ELF-1 (cell line): ENCODE measurements at regions not wholly inside any gene's neighbourhood (a gene's known extent, or its start where the extent isn't known, plus 50 kb on each side); places are given as distances from the start of the nearest gene placed in this dataset.

Experiments
- DNase-seq: peaks from one replicate; pipeline ENCODE4 v3.0.0-alpha.2; 2016; ENCODE audit warnings: low read depth, low spot score

DNA sequence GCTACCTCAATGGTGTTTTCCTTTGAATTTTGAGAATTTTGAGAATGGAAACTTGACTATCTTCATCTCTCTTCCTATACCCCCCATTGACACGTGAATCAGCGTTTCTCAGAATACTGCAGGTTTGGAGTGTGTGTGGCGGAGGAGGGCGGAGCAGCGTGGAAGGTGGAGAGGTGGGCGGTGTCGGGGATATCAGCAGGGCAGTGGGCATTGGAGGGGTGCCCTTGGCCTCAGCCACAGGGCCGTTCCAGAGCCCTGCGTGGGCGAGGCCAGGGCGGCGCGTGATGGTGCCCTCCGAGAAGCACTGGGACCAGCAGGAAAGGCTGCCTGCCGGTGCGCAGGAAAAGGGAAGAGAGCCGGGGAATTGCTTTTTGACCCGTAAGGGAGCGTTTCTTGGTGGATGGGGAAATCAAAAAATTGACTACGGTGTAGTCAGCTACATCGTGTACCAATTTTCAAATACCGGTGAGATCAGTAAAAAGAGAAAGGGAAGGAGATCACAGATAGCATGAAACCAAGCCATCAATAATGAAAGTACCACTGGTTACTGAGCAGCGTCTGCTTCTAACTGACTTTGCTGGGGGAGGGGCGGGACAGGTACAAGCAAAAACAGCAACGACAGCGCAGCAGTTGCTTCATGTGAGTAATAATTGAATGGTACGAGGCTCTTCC, 82.7 kb upstream of the DUSP22 start:
- DNase-seq = no peak

DNA sequence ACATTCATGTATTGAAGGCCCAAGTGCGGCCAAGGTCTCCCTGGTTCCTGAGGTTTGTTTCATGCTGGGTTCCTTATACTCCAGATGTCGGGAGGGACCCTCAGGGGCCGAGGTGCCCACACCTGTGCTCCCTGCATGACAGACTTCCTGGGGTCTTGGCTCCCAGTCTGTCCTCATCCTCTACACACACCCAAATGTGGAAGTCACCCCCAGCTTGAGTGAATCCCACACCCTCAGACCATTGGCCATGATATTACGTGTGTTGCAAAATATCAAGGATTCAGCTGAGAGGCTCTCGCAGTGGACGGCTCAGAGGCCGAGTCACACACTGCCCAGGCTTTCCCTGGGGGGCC, 82.2 kb upstream of the DUSP22 start:
- DNase-seq = no peak

DNA sequence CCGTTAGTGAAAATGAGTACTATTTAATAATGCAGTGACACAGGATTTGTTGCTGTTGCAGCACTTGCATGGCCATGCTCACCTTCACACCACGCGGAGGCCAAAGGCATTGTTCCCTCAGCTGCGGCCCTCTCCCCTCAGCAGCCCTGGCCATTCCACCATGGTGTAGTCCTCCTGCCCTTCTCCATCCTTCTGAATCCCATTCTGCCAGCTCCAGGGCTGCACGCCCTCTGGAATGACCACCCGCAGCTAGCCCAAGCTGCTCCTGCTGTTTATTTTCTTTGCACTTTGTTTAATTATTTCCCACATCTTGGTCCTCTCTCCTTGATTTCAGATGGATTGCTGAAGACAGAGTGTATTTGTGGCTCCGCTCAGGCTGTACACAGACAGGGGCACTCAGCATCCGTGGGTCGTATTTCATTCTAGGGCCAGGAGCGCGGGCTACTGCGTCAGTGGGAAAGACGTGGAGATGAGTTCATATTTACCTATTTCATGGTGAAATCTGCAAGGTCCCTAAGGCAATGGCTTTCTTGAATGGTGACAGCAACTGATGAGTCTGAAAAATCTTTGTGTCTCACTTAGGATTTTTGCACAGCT, 81.4 kb upstream of the DUSP22 start:
- no peak for DNase-seq

DNA sequence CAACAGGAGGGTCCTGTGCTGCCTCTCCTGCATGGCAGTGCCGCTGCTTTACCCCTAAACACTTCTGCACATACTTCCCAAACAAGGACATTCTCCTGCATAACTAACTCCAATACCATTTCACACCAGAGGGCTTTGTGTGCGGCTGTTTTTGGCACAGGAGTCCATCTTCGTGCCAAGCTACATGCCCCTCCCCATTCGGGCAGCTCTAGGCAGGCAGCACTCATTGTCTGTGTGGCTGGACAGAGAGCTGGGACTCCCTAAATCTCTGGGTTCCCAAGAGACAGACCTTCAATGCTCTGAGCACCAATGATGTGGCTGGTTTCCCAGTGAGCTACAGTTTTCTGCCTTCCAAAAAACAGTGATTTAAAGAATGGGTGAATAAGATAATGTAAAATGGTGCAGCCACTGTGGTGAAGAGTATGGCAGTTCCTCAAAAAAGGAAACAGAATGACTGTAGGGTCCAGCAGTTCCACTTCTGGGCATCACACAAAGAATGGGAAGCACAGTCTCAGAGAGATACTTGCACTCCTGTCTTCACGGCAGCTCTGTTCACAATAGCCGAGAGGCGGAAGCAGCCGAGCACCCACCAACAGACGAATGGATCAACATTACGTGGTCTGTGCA, 80.3 kb upstream of the DUSP22 start:
- no peak for DNase-seq

DNA sequence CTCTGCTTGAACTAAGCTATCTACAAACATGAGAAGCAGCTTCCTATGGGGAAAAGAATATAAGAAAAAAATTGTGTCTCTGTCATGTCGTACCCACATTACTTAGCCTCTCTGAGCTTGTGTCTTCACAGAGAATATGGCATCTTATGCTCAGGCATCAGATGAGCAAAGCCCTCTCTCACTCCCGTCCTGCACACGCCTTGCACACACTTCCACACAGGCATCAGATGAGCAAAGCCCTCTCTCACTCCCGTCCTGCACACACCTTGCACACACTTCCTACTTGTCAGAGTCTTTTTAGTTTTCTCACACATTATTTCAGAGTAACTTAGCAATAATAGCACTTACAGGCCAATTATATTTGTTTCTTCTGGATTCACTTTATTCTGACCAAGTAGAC, 79.0 kb upstream of the DUSP22 start:
- DNase-seq = no peak

DNA sequence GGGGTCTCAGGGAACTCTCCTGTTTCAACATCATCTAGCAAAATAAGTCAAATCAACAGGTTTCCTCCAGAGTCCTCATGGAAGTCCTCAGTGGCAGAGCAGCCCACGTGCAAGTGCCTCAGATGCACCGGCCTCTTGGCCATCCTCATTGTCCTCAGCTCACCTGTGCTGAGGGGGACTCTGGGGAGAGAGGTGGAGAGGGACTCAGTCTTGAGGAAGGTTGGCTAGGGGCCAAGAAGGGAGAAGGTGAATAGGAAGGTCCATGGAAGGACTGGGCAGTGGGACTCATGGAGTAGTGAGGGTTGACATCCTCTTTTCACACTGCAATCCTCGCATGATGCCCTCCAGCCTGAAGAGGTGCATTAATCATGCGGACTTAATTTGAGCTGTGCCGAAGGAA, 77.9 kb upstream of the DUSP22 start:
- DNase-seq = no peak

DNA sequence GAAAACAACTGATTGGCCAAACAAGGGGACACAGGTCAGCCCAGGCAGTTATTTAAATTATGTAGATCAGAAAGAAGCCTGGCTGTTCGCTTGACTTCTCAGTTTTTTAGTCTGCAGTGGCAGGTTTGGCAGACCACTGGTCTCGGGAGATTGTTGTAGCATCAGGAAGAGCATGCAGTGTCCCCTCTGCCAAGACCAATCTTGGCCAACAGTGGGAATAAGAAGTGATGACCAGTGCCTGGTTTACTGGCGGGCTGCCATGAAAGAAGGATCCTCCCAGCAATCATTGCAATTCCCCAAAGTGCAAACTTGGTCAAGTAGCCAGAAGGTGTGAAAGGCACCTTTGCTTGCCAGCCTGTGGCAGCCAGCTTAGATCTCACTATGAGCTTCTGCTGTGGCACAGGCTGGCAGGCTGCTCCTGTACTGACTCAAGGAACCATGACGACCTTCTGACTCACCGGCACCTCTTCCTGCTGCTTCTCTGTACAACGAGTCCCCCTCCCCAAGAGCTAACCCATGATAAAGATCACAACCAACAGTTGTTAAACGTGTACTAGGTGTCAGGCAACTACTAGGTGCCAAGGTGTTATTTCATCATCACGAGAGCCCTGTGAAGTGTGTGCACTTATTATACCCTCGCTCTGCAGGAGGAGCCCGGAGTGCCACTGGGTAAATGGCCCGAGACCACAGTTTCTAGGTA, 76.8 kb upstream of the DUSP22 start:
- no peak for DNase-seq

DNA sequence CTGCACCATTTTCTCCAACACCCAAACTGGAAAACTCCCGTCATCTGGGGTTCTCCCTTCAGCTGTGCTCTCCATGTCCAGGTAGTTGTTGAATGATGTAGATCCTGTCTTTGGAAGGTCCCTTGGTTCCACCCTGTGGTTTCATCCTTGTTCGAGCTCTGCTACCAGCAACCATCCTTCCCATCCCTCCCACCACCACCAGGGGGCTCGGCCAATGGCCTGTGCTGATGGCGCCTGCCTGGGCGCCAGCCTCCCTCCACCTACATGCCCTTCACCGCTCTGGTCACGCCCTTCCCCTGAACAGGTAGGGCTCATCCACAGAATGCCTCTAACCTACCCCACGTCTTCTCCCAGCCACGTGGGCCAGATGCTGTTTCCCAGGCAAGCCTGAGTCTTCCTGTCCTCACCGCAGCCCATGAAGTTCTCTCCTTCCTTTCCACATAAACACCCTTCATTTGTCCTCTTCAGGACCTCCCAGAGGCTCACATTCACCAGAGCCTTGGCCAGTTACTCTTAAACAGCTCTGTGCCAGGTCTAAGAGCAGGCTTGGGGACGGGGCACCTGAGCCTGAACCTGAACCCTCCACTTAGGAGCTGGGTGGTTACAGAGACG, 75.1 kb upstream of the DUSP22 start:
- peak; percentile 61 for DNase-seq

DNA sequence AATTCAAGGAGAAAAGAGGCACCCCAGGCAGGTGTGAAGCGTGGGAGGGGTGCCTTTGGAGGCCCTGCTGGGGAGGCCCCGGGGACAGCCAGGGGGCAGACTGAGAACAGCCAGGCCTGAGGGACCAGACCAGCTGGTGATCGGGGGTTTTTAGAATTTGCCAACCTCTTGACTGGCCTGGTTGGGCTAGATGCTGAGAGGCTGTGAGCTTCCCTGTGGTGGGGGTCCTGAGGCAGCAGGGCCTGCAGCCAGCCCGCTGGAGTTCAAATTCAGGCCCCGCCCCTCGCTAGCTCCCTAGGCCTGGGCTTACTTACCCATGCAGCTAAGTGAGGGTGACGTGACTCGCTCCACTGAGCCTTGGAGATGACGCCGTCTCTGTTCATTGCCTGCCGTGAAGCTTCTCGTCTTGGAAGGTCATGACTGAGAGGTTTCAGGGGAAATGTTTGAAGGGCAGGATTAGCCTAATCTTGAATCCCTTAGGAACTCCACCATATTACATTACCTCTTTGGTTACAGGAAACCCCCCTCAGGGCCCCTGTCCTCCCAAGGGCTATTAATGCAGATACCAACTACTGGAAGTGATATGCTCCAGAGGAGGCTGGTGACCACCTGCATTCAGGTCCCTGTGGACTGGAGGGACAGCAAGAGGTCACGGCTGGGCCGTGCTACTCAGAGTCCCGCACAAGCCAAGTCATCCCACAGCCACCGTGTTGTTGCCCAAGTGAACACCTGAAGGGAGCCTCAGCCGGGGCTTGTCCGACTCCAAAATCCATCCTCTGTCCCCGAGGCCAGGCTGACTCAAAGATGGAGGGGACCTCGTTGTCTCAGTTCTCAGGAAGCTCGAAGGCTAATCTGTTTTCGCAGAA, 73.9 kb upstream of the DUSP22 start:
- DNase-seq = peak; percentile 29

DNA sequence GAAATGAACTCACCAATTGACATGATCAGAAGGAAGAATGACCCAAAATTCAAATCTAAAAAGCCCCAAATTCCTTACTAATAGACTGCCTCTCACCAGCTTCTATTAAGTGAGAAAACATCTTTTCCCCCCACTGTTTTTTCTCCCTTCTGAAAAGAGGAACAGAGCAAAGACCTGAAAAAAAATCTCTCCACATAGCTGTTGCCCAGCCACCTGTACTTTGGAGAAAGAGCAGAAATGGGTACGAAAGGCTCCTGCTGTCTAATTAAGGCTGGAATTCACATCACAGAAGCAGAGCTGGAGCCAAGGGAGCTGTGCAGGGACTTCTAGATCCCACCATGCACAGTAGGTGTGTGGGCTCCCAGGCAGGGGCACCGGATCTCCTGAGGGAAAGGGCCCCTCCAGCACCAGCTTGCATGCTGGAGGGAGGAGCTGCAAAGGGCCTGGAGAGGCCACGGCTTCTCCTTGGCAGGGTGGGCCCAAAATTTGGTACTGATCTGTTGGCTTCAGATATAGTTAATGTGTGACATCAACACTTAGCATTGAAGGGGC, 73.2 kb upstream of the DUSP22 start:
- no peak for DNase-seq

DNA sequence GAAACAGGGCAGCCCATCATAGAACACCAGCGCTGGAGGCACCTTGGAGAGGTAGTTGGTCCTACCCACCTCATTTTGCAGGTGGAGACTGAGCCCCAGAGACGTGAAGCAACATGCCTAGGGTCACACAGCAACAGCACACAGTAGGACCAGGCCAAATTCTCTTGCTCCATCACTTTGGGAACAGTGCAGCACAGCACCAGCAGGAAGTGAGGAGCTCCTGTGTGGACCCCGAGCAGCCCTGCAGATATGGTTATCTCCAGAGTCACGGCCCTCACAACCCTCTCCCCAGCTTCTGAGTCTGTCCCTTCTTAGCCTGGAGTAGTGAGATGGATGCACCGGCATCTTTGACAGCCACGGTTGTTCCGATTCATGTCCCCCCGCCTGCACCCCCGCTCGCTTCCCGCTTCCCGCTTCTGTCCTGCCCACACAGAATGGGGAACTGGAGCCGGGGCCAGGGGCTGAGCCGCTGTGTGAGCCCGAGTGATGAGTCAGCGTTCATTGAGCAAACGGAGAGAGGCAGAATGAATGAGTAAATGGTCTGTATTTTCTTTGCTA, 72.6 kb upstream of the DUSP22 start:
- DNase-seq = peak; percentile 20

DNA sequence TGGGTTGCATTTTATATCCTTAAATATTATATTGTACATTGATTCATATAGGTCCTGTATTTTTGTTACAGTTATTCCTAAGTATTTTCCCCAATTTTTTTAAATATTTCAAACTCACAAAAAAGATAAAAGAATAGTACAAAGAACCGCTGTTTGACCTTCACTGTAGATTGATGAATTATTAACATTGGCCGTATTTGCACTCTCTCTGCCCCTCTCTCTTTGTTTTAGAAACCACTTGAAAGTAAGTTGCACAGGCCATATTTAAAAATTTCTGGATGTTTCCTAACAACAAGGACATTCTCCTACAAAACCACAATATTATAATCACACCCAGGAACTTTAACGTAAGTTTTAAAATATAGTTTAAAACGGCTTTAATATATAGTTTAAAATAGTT, 72.0 kb upstream of the DUSP22 start:
- DNase-seq = no peak

DNA sequence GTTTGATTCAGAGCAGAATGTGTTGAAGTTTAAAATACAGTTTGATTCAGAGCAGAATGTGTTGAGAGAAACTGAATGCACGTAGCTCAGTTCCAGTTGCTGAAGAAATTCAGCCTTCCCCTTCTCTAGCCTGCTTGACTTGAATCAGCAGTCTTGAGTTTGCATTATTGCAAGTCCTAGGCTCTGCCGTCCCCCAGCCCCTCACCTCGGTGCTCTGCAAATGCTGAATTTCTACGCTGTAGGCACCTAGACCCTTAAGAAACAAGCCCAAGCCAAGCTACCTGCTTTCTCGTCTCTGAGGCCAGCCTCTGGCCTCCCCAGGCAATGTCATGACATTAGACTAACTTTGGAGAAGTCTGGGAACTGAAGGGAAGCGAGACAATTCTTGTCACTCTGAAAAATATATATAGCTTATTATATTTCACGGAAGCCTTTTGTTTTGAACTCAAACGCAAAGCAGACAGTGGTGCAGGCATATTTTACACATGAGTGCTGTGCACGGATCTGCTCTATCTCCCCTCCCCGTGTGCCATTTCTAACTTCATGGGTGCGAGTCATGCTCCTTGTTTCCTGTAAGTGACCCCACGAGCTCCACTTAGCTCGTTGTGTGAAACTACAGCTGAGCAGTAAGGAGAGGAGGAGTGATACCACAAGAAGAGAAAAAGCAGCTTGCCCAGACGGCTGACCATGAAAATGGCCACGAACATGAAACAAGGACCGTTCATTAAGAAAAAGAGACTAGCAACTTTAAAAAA, 71.4 kb upstream of the DUSP22 start:
- DNase-seq = no peak

DNA sequence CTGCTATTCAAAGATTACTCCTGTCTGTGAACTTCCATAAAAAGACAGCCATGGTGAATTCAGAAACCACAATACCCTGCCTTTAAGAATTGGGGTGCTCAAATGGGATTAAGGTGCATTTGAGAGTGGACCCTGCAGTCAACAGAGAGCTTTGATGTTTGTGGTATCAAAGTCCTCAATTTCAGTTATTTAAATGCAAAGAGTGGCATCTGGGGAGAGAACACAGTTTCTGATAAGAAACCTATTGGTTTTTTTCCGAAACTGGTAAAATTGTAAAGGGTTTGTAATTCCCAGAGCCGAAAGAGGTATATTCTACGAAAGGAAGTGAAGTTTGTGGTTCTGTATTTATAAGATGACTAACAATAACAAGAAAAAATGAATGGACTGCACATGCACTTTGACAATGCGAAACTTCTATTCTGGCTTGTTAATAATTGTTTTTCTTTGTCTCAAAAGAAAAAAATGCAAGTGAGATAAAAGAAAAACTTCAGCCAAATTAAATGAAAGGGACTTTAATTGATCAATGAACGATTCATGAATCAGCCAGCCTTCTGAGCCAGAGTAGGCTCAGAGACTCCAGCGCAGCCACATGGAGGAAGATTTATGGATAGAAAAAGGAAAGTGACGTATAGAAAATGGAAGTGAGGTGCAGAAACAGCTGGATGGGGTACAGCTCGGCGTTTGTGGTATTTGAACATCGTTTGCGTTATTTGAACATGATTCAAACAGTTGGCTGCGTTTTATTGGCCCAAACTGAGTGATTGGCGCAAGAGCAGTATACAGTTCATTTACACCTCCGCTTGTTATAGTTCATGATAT, 70.5 kb upstream of the DUSP22 start:
- DNase-seq = no peak

DNA sequence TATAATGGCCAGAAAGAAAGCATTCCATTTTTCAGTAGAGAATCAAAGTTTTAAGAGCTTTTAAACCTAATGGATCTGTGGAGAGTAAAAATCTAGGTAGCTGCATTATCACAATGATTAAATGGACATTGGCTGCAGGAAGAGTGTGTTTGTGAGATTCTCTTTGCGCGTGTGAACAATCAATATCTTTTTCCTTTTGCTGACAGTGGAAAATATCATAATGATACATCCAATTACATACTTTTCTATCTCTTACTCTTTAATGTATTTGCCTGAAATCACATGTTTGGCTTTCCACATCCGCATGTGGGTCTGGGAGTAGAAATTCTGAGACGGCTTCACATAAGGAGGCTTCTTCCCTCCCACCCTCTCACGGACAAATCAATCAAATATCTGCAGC, 69.8 kb upstream of the DUSP22 start:
- DNase-seq = no peak

DNA sequence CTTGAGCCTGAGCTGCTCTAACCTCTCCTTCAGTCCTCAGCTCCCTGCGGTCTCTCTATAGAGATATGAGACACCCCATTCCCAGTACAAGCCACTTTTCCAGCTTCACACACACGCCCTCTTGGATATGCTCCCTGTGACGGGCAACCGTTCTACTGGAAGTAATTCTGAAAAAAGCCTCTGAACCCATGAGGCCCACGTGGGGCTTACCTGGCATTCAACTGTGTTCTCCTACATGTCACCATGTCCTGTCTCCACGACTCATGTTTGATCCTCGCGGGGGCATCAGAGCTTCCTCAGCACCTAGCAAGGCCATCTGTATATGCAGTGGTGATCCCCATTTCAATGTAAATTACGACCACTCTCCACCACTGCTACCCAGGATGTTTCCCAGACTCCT, 69.2 kb upstream of the DUSP22 start:
- DNase-seq = no peak

DNA sequence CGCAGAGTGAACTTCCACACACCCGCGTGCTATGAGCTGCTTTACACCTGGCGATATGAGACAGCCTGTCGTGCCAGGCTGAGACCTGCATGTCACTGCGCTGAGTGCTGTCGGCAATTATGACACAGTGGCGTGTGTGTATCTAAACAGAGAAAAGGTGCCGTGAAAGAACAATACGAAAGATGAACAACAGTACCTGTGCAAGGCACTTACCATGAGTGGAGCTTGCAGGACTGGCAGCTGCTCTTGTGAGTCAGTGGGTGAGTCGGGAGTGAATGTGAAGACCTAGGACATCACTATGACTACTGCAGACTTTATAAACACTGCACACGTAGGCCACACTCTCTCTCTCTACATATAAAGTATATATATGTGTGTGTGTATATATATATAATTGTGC, 68.5 kb upstream of the DUSP22 start:
- DNase-seq = no peak

DNA sequence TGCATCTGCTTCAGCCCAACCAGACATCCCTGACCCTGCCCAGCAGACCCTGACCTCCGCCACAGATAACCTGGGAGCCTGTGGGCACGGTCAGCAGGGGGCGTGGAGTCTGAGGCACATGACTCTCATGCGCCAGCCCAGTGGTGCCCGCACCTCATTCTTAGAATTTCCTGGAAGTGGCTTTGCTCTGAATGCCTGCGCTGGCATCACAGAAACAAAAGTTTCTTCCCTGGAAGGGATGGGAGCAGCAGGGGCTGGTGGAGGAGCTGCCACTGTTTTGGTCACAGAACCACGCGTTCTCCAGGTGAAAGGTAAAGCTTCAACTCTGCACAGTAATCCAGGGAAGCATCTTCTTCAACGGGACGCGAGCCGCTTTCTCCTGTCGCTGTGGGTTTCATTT, 67.9 kb upstream of the DUSP22 start:
- no peak for DNase-seq

DNA sequence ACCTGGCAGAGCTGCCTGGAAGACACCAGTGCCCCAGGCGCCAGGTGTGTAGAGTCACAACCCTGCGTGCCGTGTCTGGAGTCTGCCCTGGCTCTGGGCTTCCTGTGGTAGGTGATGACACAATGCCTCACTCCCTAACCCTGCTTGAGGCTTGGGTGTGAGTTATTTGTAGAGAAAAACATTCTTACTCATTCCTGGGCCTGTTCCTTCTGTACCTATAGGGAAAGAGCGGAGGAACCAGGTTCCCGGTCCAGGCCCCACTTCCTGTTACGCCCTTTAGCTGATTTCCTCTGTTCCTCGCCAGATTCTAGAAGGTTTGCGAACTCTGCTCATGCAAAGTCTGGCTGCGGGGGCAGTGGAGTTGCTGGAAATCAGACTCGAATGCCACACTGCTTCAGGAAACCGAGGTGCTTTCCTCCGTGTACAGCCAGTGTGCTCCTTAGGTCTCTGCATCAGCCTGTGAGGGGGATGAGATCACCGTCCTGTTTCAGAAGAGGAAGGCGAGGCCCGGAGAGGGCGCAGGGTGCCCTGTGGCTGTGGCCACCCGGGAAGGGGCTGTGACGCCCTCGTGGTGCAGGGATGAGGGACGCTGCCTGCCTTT, 67.1 kb upstream of the DUSP22 start:
- DNase-seq = no peak
